Central memory CD8-positive, alpha-beta T cell (primary cell): ENCODE measurements at regions not wholly inside any gene's neighbourhood (a gene's known extent, or its start where the extent isn't known, plus 50 kb on each side); places are given as distances from the start of the nearest gene placed in this dataset.

Experiments
- ATAC-seq: fragments of 150-1000 bp; cut with Tn5 transposase; replicated peaks from 2 replicates; pipeline ENCODE4 v1.10.0; 2022; ENCODE audit warnings: mild to moderate bottlenecking, moderate FRiP score, moderate number of reproducible peaks; ENCODE audit not compliant: poor library complexity, severe bottlenecking; ENCODE audit errors: extremely low read depth
- DNase-seq, 2 donors: peaks; one replicate each; pipeline ENCODE4 v3.0.0; 2021; ENCODE audit warnings: low spot score in 2 of 2
- H3K27ac Mint-ChIP-seq: one replicate; pipeline ENCODE4 v1.8.0; 2022; ENCODE audit warnings: low read depth, mild to moderate bottlenecking, moderate library complexity, mixed read lengths
- H3K27me3 Mint-ChIP-seq: one replicate; pipeline ENCODE4 v1.8.0; 2022; ENCODE audit warnings: mixed read lengths
- H3K36me3 Mint-ChIP-seq: one replicate; pipeline ENCODE4 v1.8.0; 2022; ENCODE audit warnings: mild to moderate bottlenecking, moderate library complexity, mixed read lengths; ENCODE audit not compliant: insufficient read depth
- H3K4me1 Mint-ChIP-seq: one replicate; pipeline ENCODE4 v1.8.0; 2022; ENCODE audit warnings: mixed read lengths
- H3K4me3 Mint-ChIP-seq: one replicate; pipeline ENCODE4 v1.8.0; 2022; ENCODE audit warnings: mild to moderate bottlenecking, moderate library complexity, mixed read lengths
- H3K9me3 Mint-ChIP-seq: one replicate; pipeline ENCODE4 v1.8.0; 2022; ENCODE audit warnings: mixed read lengths

DNA sequence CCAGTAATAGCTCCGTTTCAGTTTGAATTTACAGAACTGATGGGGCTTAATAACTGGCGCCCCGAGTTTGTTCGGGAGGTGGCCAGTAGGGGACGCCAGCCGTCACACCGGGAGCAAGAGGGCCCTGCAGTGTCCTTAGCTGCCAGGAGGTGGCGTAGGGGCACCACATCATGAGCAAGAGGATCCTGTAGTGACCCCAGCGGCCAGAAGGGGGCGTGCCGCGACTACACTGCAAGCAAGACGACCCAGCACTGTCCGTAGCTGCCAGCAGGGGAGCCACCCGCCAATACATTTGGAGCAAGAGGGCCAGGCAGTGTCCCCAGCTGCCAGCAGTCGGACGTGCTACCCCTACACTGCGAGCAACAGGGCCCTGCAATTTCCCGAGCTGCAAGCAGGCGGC is 663.7 kb upstream of the B3GAT1 start:
- Mint-ChIP-seq H3K36me3 (peaks cover 2% of the 10 kb centered on the region), H3K27ac (no peak overlapping the region), H3K4me3 (no peak overlapping the region), H3K27me3 (peaks cover 16% of the 10 kb centered on the region), H3K9me3 (no peaks in the 10 kb centered on the region), H3K4me1 (no peaks in the 10 kb centered on the region)
- DNase-seq (peak; percentile 47 to 52), ATAC-seq (peak; percentile 54)

DNA sequence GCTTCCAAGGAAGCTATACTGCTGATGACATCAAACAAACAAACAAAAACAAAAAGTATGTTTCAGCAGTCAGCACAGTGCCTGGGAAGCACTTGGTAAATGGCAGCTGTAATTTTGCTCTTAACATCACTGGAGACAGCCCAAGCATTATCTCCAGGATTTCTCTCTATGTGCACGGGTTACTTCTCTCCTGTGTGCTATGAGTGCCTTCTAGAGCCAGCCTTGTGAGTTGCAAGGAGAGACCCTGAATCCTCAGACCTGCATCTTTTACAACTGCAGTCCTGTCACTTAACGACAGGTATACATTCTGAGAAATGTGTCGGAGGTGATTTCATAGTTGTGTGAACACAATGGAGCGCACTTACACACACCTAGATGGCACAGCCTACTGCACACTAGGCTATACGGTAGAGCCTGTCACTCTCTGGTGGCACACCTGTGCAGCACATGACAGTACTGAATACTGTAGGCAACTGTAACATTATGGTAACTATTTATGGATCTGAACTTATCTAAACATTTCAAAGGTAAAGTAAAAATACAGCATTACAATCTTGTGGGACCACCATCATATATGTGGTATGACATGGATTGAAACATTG is 662.5 kb upstream of the B3GAT1 start:
- Mint-ChIP-seq H3K9me3 (no peaks in the 10 kb centered on the region), H3K36me3 (peaks cover 2% of the 10 kb centered on the region), H3K4me3 (no peak overlapping the region), H3K4me1 (no peaks in the 10 kb centered on the region), H3K27me3 (peaks cover 25% of the 10 kb centered on the region), H3K27ac (no peak overlapping the region)
- ATAC-seq (no peak), DNase-seq (no peak)

DNA sequence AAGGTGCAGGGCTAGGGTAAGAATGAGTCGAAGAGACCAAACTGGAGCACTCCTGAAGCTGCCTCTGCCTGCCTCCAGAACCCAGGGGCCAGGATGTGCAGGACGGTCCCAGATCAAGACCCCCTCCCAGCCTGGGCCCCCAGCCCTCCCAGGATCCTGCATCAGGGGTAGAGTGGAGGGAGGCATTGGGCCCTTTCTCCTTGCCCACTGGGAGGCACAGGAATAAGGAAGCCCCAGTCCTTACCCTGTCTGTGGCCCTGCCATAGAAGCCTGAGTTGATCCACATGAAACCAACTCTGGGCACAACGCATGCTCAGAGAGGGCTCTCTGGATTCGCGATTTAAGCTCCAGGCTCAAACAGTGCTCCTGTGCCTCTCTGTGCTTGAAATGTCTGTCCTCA is 661.8 kb upstream of the B3GAT1 start:
- no peak overlapping the region for H3K4me3 Mint-ChIP-seq
- peaks cover 2% of the 10 kb centered on the region for H3K36me3 Mint-ChIP-seq
- no peaks in the 10 kb centered on the region for H3K9me3 Mint-ChIP-seq
- ATAC-seq: no peak
- DNase-seq: no peak
- peaks cover 25% of the 10 kb centered on the region for H3K27me3 Mint-ChIP-seq
- H3K4me1 Mint-ChIP-seq: no peaks in the 10 kb centered on the region
- H3K27ac Mint-ChIP-seq: no peak overlapping the region

DNA sequence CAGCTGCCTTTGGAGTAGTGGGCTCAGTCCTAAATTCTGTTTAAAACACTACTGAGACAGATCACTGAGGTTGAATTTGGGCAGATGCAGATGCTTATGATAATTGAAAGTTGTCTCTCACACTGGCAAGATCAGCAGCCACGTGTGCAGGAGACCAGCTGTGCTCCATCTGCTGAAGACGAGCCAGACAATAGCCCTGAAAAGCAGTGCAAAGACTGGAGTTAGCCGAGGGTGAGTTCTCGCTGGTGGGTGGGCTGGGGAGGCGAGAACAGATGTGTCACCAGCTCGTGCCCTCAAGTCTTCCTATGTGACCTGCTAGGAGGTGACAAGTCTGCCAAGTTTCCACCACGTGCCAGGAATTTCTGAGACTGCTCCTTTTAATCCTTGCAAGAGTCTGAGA is 661.3 kb upstream of the B3GAT1 start:
- H3K4me3 Mint-ChIP-seq: no peak overlapping the region
- ATAC-seq (no peak), DNase-seq (no peak)
- H3K4me1 Mint-ChIP-seq: no peaks in the 10 kb centered on the region
- peaks cover 2% of the 10 kb centered on the region for H3K36me3 Mint-ChIP-seq
- H3K27me3 Mint-ChIP-seq: peaks cover 25% of the 10 kb centered on the region
- no peak overlapping the region for H3K27ac Mint-ChIP-seq
- no peaks in the 10 kb centered on the region for H3K9me3 Mint-ChIP-seq

DNA sequence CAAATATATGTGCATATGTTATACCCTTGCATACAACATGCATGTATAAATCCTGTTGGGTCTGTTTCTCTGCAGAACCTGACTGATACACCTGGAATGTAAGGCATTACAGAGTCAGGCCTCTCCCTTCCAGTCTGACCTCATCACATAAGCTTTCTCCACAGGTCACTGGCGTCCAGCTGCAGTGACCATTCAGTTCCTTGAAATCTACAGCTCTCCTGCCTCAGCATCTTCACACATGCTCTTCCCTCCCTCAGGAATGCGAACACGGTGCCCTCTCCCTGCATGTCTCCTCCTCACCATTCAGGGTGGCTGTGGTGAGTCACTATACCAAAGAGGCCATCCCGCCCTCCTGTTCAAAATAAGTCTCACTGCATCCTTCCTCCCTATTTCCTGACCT is 657.8 kb upstream of the B3GAT1 start:
- H3K27ac Mint-ChIP-seq: no peak overlapping the region
- no peaks in the 10 kb centered on the region for H3K9me3 Mint-ChIP-seq
- no peak for DNase-seq
- no peaks in the 10 kb centered on the region for H3K4me1 Mint-ChIP-seq
- H3K27me3 Mint-ChIP-seq: peaks cover 47% of the 10 kb centered on the region
- no peaks in the 10 kb centered on the region for H3K36me3 Mint-ChIP-seq
- H3K4me3 Mint-ChIP-seq: no peak overlapping the region
- ATAC-seq: no peak

DNA sequence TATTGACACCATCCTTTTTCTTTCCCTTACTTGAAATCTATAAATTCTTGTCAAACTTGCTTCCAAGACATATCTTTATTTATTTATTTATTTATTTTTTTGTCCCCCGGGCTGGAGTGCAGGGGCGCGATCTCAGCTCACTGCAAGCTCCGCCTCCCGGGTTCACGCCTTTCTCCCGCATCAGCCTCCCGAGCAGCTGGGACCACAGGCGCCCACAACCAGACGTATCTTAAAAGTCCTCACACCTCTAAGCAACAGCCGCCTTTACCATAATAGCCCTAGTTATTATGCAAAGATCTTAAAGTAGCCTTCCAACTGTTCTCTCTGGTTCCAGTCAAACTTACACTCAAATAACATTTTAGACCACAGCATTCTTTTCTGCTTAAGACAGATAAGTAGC is 657.0 kb upstream of the B3GAT1 start:
- Mint-ChIP-seq H3K27ac (no peak overlapping the region), H3K4me3 (no peak overlapping the region), H3K9me3 (no peaks in the 10 kb centered on the region), H3K4me1 (no peaks in the 10 kb centered on the region), H3K36me3 (no peaks in the 10 kb centered on the region), H3K27me3 (peaks cover 47% of the 10 kb centered on the region)
- ATAC-seq: no peak
- no peak for DNase-seq

DNA sequence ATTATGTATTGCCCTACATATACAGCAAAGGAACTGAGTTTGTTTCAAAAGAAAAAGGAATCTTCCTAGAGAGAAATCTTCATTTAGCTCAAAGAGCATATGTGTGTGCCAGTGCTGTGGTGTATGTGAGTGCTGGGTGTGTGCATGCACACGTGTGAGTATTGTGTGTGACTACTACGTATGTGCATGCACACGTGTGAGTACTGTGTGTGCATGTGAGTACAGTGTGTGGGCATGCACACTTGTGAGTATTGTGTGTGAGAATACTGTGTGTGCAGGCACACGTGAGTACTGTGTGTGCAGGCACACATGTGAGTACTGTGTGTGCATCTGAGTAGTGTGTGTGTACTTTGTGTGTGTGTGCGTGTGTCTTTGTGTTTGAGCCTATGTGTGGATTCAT is 651.0 kb upstream of the B3GAT1 start:
- no peaks in the 10 kb centered on the region for H3K4me1 Mint-ChIP-seq
- peaks cover 21% of the 10 kb centered on the region for H3K9me3 Mint-ChIP-seq
- H3K27ac Mint-ChIP-seq: no peak overlapping the region
- H3K36me3 Mint-ChIP-seq: no peaks in the 10 kb centered on the region
- H3K4me3 Mint-ChIP-seq: no peak overlapping the region
- peaks cover 46% of the 10 kb centered on the region for H3K27me3 Mint-ChIP-seq
- ATAC-seq: no peak
- DNase-seq: no peak

DNA sequence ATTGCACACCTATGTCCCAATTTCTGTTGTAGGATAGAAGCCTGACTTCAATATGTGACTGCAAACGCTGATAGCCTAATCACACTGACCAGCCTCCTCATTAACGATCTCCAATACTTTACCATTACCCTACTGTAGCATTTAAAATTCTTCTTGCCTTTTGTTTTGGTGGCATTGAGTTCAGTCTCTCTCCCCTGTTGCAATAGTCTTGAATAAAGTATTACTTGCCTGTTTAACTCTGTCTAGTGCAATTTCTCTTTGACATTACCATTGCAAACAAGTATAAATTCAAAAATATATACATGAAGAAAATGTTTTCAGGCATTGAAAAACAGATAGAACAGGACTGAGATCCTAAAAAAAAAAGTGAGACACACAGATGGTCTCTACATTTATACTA is 649.1 kb upstream of the B3GAT1 start:
- Mint-ChIP-seq H3K27me3 (peaks cover 51% of the 10 kb centered on the region), H3K9me3 (peaks cover 21% of the 10 kb centered on the region), H3K4me1 (no peaks in the 10 kb centered on the region), H3K36me3 (no peaks in the 10 kb centered on the region), H3K4me3 (no peak overlapping the region), H3K27ac (no peak overlapping the region)
- ATAC-seq (no peak), DNase-seq (no peak)

DNA sequence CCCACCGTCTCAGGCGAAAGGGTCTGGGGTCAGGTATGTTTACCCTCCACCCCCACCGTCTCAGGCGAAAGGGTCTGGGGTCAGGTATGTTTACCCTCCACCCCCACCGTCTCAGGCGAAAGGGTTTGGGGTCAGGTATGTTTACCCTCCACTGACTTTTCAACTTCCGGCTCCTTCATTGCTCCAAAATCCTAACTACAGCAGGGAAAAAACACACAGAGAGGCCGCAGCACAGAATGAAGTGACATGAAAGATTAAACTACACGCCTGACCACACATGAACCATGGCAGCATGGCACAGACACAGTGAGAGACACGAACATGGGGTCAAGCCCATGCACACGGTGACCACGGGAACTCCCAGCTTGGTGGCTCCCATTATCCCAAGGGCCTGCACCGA is 634.9 kb upstream of the B3GAT1 start:
- H3K27ac Mint-ChIP-seq: no peak overlapping the region
- H3K4me3 Mint-ChIP-seq: no peak overlapping the region
- H3K27me3 Mint-ChIP-seq: peaks cover 24% of the 10 kb centered on the region
- no peaks in the 10 kb centered on the region for H3K9me3 Mint-ChIP-seq
- no peak for ATAC-seq
- no peaks in the 10 kb centered on the region for H3K36me3 Mint-ChIP-seq
- H3K4me1 Mint-ChIP-seq: no peaks in the 10 kb centered on the region
- no peak for DNase-seq

DNA sequence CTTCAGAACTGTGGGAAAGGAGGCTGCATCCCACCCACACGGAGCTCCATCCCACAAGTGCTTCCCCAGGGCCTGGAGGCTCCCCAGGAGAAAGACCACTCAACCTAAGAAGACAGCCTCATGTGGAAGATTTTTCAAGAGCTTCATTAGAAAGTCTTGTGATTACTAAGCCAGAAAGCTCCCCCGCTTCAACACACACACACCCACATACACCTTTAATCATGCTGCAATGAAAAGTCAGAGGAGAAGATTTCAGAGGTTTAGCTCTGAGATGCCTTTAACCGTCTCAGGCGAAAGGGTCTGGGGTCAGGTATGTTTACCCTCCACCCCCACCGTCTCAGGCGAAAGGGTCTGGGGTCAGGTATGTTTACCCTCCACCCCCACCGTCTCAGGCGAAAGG is 634.5 kb upstream of the B3GAT1 start:
- Mint-ChIP-seq H3K36me3 (no peaks in the 10 kb centered on the region), H3K4me1 (no peaks in the 10 kb centered on the region), H3K27me3 (peaks cover 20% of the 10 kb centered on the region), H3K27ac (no peak overlapping the region), H3K4me3 (no peak overlapping the region), H3K9me3 (no peaks in the 10 kb centered on the region)
- no peak for DNase-seq
- ATAC-seq: no peak

DNA sequence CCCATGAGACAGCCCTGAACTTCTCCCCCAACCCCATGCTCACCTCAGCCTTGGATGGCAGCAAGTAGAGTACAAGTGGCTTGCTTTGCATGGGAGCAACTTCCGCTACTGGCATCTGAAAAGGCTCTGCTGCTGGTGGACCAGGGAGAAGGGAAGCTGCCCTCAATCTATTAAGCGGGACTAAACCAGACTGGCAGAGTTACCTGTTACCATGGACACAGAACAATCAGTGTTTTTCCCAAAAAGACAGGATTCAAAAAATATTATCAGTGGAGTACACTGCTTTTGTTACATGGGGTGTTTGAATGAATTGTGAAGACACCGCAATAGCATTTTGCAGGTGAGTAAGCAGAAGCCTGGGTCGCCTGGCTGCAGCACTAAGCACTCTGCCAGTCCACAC is 631.4 kb upstream of the B3GAT1 start:
- Mint-ChIP-seq H3K9me3 (no peaks in the 10 kb centered on the region), H3K27ac (no peak overlapping the region), H3K36me3 (peaks cover 2% of the 10 kb centered on the region), H3K4me3 (no peak overlapping the region), H3K4me1 (no peaks in the 10 kb centered on the region), H3K27me3 (peaks cover 10% of the 10 kb centered on the region)
- DNase-seq (no peak), ATAC-seq (no peak)

DNA sequence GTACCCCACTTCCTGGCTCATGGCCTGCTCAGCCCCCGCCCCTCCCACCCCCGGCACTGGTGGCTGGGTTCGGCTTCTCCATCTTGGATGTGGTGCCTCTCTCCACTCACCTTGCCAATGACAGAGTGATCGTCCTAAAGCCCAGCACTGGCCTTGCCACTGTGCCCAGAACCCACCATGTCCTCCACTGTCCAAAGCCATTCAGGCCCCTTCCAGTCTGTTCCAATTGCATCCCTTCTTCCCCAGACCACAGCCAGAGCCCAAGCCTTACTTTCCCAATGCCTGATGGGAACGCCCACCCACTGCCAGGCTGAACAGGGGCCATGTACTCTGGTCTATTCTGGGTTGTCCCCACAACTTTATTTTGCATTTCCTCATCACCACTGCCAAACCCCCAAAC is 625.8 kb upstream of the B3GAT1 start:
- no peak for ATAC-seq
- Mint-ChIP-seq H3K9me3 (peaks cover 5% of the 10 kb centered on the region), H3K4me3 (no peak overlapping the region), H3K4me1 (no peaks in the 10 kb centered on the region), H3K36me3 (peaks cover 2% of the 10 kb centered on the region), H3K27me3 (no peaks in the 10 kb centered on the region), H3K27ac (no peak overlapping the region)
- no peak for DNase-seq

DNA sequence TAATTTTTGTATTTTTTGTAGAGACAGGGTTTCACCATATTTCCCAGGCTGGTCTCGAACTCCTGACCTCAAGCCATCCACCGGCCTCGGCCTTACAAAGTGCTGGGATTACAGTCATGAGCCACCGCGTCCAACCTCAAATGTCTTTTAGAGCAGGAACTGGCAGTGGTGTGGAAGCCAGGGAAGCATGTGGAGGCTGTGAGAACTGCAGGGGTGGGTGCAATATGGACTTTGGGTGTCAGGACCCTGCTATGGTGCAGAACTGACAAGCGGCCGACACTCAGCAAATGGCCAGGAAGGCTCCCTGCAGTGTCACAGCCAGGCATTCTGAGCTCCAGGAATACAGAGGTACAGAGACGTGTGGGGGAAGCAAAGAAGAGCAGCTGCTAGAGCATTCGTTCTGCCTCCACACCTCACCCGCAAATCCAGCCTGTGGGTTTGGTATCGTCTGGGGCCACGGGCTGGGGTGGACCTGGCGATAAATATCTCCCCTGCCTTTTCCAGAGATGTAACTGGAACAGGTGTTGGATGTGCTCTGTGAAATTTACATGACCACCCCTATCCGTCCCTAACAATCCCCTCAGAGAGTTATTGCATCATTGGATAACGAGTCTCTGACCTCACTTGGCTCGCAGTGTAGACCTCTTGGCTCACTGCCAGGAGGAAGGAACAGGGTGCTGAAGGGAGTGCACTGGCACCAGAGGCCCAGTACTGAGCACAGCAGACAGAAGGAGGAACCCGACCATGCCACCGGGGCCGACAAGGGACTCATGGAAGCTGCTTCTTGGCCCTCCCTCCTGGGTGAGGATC is 624.7 kb upstream of the B3GAT1 start:
- H3K4me3 Mint-ChIP-seq: no peak overlapping the region
- DNase-seq (no peak), ATAC-seq (no peak)
- H3K4me1 Mint-ChIP-seq: no peaks in the 10 kb centered on the region
- peaks cover 5% of the 10 kb centered on the region for H3K9me3 Mint-ChIP-seq
- no peaks in the 10 kb centered on the region for H3K27me3 Mint-ChIP-seq
- H3K36me3 Mint-ChIP-seq: peaks cover 2% of the 10 kb centered on the region
- H3K27ac Mint-ChIP-seq: no peak overlapping the region
